IMR-90 (cell line): ENCODE measurements at regions not wholly inside any gene's neighbourhood (a gene's known extent, or its start where the extent isn't known, plus 50 kb on each side); places are given as distances from the start of the nearest gene placed in this dataset.

Source experiments
- BHLHE40 ChIP-seq: fragments of 150-350 bp; IDR thresholded peaks from 2 replicates; pipeline ENCODE4 v1.6.1; 2016; ENCODE audit warnings: mild to moderate bottlenecking, low read depth, low read length
- CEBPB ChIP-seq: IDR thresholded peaks from 2 replicates; pipeline ENCODE4 v1.6.1; 2012; ENCODE audit warnings: low read depth, low read length, improper control_type of control experiment
- CTCF ChIP-seq: conservative IDR thresholded peaks from 2 replicates; pipeline ENCODE4 v1.5.1; 2012; ENCODE audit warnings: mild to moderate bottlenecking, low read depth, low read length, improper control_type of control experiment
- MAFK ChIP-seq: IDR thresholded peaks from 2 replicates; pipeline ENCODE4 v1.6.1; 2012; ENCODE audit warnings: low read depth, low read length, improper control_type of control experiment
- MAZ ChIP-seq: IDR thresholded peaks from 2 replicates; pipeline ENCODE4 v1.6.1; 2012; ENCODE audit warnings: low read depth, mild to moderate bottlenecking, low read length, improper control_type of control experiment, moderate library complexity, borderline replicate concordance
- NFE2L2 ChIP-seq: fragments of 150-350 bp; IDR thresholded peaks from 2 replicates; pipeline ENCODE4 v1.6.1; 2016; ENCODE audit warnings: low read depth, mild to moderate bottlenecking, low read length
- POLR2A ChIP-seq: IDR thresholded peaks from 2 replicates; pipeline ENCODE4 v1.6.1; 2012; ENCODE audit warnings: mild to moderate bottlenecking, low read depth, low read length
- RAD21 ChIP-seq: IDR thresholded peaks from 2 replicates; pipeline ENCODE4 v1.6.1; 2012; ENCODE audit warnings: low read length, improper control_type of control experiment
- RCOR1 ChIP-seq: IDR thresholded peaks from 2 replicates; pipeline ENCODE4 v1.6.1; 2012; ENCODE audit warnings: mild to moderate bottlenecking, low read length, improper control_type of control experiment; ENCODE audit not compliant: insufficient replicate concordance
- RFX5 ChIP-seq: IDR thresholded peaks from 2 replicates; pipeline ENCODE4 v1.8.0; 2012; ENCODE audit warnings: low read depth, mild to moderate bottlenecking, low read length, moderate library complexity
- SMC3 ChIP-seq: fragments of 150-350 bp; IDR thresholded peaks from 2 replicates; pipeline ENCODE4 v1.6.1; 2016; ENCODE audit warnings: low read depth, mild to moderate bottlenecking, antibody characterized with exemption, low read length, moderate library complexity
- TF ChIP-seq, protein P1 (sequence below): fragments of 150-350 bp; IDR thresholded peaks from 2 replicates; pipeline ENCODE4 v1.6.1; 2017; ENCODE audit warnings: mild to moderate bottlenecking, antibody characterized with exemption, low read length, low read depth
- TF ChIP-seq, protein P2 (sequence below): fragments of 150-350 bp; IDR thresholded peaks from 2 replicates; pipeline ENCODE4 v1.6.1; 2016; ENCODE audit warnings: low read depth, mild to moderate bottlenecking, low read length, moderate library complexity, borderline replicate concordance

DNA sequence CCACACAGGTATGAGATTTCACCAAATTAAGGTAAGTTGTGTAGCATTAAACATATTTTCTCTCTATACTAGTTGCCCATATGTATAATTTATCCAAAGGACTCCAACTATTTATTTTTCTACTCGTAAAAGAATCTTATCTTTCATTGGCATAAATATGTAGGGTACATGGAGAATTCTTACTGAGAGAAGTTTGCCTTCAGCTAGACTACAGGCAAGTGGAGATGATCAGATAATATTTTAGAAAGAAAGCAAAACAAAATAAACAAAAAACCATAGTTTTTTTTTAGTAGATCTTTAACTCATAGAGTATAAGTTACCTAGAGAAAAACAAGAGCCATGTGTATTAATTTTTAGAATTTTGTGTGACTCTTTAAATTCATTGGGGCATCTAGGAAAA lies 743.1 kb upstream of the ARRDC3 start:
- TF ChIP-seq CTCF (no peak), RFX5 (no peak), RCOR1 (no peak), MAZ (no peak), CEBPB (no peak), RAD21 (no peak), MAFK (no peak), POLR2A (no peak), SMC3 (no peak), NFE2L2 (no peak), BHLHE40 (no peak)
- TF ChIP-seq, protein P1, sequence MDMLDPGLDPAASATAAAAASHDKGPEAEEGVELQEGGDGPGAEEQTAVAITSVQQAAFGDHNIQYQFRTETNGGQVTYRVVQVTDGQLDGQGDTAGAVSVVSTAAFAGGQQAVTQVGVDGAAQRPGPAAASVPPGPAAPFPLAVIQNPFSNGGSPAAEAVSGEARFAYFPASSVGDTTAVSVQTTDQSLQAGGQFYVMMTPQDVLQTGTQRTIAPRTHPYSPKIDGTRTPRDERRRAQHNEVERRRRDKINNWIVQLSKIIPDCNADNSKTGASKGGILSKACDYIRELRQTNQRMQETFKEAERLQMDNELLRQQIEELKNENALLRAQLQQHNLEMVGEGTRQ: no peak
- TF ChIP-seq, protein P2, sequence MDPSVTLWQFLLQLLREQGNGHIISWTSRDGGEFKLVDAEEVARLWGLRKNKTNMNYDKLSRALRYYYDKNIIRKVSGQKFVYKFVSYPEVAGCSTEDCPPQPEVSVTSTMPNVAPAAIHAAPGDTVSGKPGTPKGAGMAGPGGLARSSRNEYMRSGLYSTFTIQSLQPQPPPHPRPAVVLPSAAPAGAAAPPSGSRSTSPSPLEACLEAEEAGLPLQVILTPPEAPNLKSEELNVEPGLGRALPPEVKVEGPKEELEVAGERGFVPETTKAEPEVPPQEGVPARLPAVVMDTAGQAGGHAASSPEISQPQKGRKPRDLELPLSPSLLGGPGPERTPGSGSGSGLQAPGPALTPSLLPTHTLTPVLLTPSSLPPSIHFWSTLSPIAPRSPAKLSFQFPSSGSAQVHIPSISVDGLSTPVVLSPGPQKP: no peak
